IMR-90 (cell line): ENCODE measurements at regions not wholly inside any gene's neighbourhood (a gene's known extent, or its start where the extent isn't known, plus 50 kb on each side); places are given as distances from the start of the nearest gene placed in this dataset.

Source experiments
- ATAC-seq: fragments of 200-7000 bp; cut with Tn5 transposase; 2 replicates; pipeline ENCODE4 v1.9.1; 2020; ENCODE audit warnings: low read depth, mild to moderate bottlenecking, moderate library complexity
- BruUV-seq: library from RNA; stranded (reverse); fragments of 400-500 nt; replicated peaks from 2 replicates; lab custom pipeline; 2021; lab: Mats Ljungman, UMichigan
- CTCF ChIA-PET: fragments of 300-600 bp; formaldehyde crosslinking; extraction: SDS; loops from one replicate; lab custom pipeline; 2021; ENCODE audit warnings: antibody characterized with exemption; lab: Yijun Ruan, JAX
- POLR2A ChIA-PET: fragments of 300-600 bp; sonication (Branson Sonifier 250); formaldehyde crosslinking; loops from one replicate; lab custom pipeline; 2022; ENCODE audit warnings: antibody characterized with exemption; ENCODE audit not compliant: unreplicated experiment; lab: Charles Lee
- DNase-seq: peaks from one replicate; pipeline ENCODE4 v3.0.0; 2013
- H2AFZ ChIP-seq: replicated peaks from 2 replicates; pipeline ENCODE3; 2013; ENCODE audit warnings: low read length, mild to moderate bottlenecking; ENCODE audit not compliant: poor library complexity
- H2AK5ac ChIP-seq: 2 replicates; pipeline ENCODE4 v1.6.1; 2013; ENCODE audit warnings: low read depth, low read length, inconsistent platforms
- H2AK9ac ChIP-seq: replicated peaks from 2 replicates; pipeline ENCODE3; 2013; ENCODE audit warnings: mild to moderate bottlenecking, low read depth, low read length, moderate library complexity; ENCODE audit not compliant: poor library complexity
- H2BK120ac ChIP-seq: 2 replicates; pipeline ENCODE4 v1.6.1; 2013; ENCODE audit warnings: low read depth, low read length, inconsistent platforms
- H2BK15ac ChIP-seq: 3 replicates; pipeline ENCODE4 v1.6.1; 2013; ENCODE audit warnings: low read depth, low read length, inconsistent platforms
- H2BK20ac ChIP-seq: 2 replicates; pipeline ENCODE4 v1.6.1; 2013; ENCODE audit warnings: low read depth, mild to moderate bottlenecking, inconsistent platforms, low read length, moderate library complexity
- H2BK5ac ChIP-seq: 2 replicates; pipeline ENCODE4 v1.6.1; 2013; ENCODE audit warnings: mild to moderate bottlenecking, low read depth, low read length, inconsistent platforms; ENCODE audit not compliant: poor library complexity, severe bottlenecking
- H3K14ac ChIP-seq: replicated peaks from 2 replicates; pipeline ENCODE4 v1.6.1; 2013; ENCODE audit warnings: low read depth, low read length, inconsistent platforms
- H3K18ac ChIP-seq: 2 replicates; pipeline ENCODE4 v1.6.1; 2013; ENCODE audit warnings: low read depth, low read length, control low read depth
- H3K23ac ChIP-seq: 2 replicates; pipeline ENCODE4 v1.6.1; 2013; ENCODE audit warnings: low read depth, low read length, inconsistent platforms
- H3K27ac ChIP-seq: 2 replicates; pipeline ENCODE4 v1.5.1; 2013; ENCODE audit warnings: mild to moderate bottlenecking, control low read depth, low read length; ENCODE audit not compliant: insufficient read depth
- H3K27me3 ChIP-seq: 2 replicates; pipeline ENCODE4 v1.6.1; 2013; ENCODE audit warnings: low read length; ENCODE audit not compliant: control insufficient read depth, insufficient read depth
- H3K36me3 ChIP-seq: 2 replicates; pipeline ENCODE4 v1.6.1; 2013; ENCODE audit warnings: low read length, mixed read lengths; ENCODE audit not compliant: control insufficient read depth, insufficient read depth
- H3K4ac ChIP-seq: 2 replicates; pipeline ENCODE4 v1.6.1; 2013; ENCODE audit warnings: low read depth, low read length, inconsistent platforms
- H3K4me1 ChIP-seq: 2 replicates; pipeline ENCODE4 v1.6.1; 2013; ENCODE audit warnings: low read length, mixed read lengths; ENCODE audit not compliant: control insufficient read depth, insufficient read depth
- H3K4me2 ChIP-seq: 2 replicates; pipeline ENCODE4 v1.6.1; 2013; ENCODE audit warnings: low read depth, mild to moderate bottlenecking, control low read depth, low read length, moderate library complexity
- H3K4me3 ChIP-seq: 2 replicates; pipeline ENCODE4 v1.5.1; 2013; ENCODE audit warnings: low read depth, mild to moderate bottlenecking, control low read depth, low read length, moderate library complexity; ENCODE audit not compliant: insufficient read depth
- H3K56ac ChIP-seq: 2 replicates; pipeline ENCODE4 v1.6.1; 2013; ENCODE audit warnings: low read length, inconsistent platforms; ENCODE audit not compliant: insufficient read depth; ENCODE audit errors: extremely low read depth
- H3K79me1 ChIP-seq, 2 experiments: 2 replicates each; pipeline ENCODE4 v1.6.1; 2013; ENCODE audit warnings: low read length in 2 of 2, inconsistent platforms in 1 of 2, low read depth in 1 of 2
- H3K9ac ChIP-seq: 2 replicates; pipeline ENCODE4 v1.6.1; 2013; ENCODE audit warnings: low read depth, low read length, control low read depth
- H3K9me1 ChIP-seq: 2 replicates; pipeline ENCODE4 v1.6.1; 2013; ENCODE audit warnings: low read length, inconsistent platforms; ENCODE audit not compliant: insufficient read depth
- H3K9me3 ChIP-seq: 2 replicates; pipeline ENCODE4 v1.6.1; 2013; ENCODE audit warnings: low read length; ENCODE audit not compliant: control insufficient read depth, insufficient read depth
- H4K20me1 ChIP-seq: 2 replicates; pipeline ENCODE4 v1.6.1; 2013; ENCODE audit warnings: low read length, inconsistent platforms; ENCODE audit not compliant: insufficient read depth
- H4K5ac ChIP-seq: 2 replicates; pipeline ENCODE4 v1.6.1; 2013; ENCODE audit warnings: mild to moderate bottlenecking, low read depth, low read length, control low read depth
- H4K8ac ChIP-seq, 2 experiments: 2 replicates each; pipeline ENCODE4 v1.6.1; 2013; ENCODE audit warnings: low read depth in 2 of 2, low read length in 2 of 2, control low read depth in 1 of 2, inconsistent platforms in 1 of 2
- H4K91ac ChIP-seq: 2 replicates; pipeline ENCODE4 v1.6.1; 2013; ENCODE audit warnings: low read depth, low read length, inconsistent platforms; ENCODE audit not compliant: insufficient read depth
- CEBPB ChIP-seq: IDR thresholded peaks from 2 replicates; pipeline ENCODE4 v1.6.1; 2012; ENCODE audit warnings: low read depth, low read length, improper control_type of control experiment
- MAZ ChIP-seq: IDR thresholded peaks from 2 replicates; pipeline ENCODE4 v1.6.1; 2012; ENCODE audit warnings: low read depth, mild to moderate bottlenecking, low read length, improper control_type of control experiment, moderate library complexity, borderline replicate concordance
- RAD21 ChIP-seq: IDR thresholded peaks from 2 replicates; pipeline ENCODE4 v1.6.1; 2012; ENCODE audit warnings: low read length, improper control_type of control experiment
- RFX5 ChIP-seq: IDR thresholded peaks from 2 replicates; pipeline ENCODE4 v1.8.0; 2012; ENCODE audit warnings: low read depth, mild to moderate bottlenecking, low read length, moderate library complexity
- SMC3 ChIP-seq: fragments of 150-350 bp; IDR thresholded peaks from 2 replicates; pipeline ENCODE4 v1.6.1; 2016; ENCODE audit warnings: low read depth, mild to moderate bottlenecking, antibody characterized with exemption, low read length, moderate library complexity
- WGBS, 2 experiments: methylation state at CpG; one replicate each; pipeline versions ENCODE4 v1.1.5 to v1.1.7; 2013; ENCODE audit warnings: missing lambda C conversion rate in 2 of 2; ENCODE audit not compliant: insufficient read length in 1 of 2; ENCODE audit errors: extremely low coverage in 2 of 2; 5-methylcytosine and 5-hydroxymethylcytosine counted together
- dilution Hi-C: fragments of 300-500 bp; cut with HindIII; formaldehyde crosslinking; loops from one replicate; pipeline ENCODE4 v1.14.3; 2018; ENCODE audit warnings: low sequenced_read_pairs; ENCODE audit not compliant: unreplicated experiment
- in situ Hi-C: fragments of 300-500 bp; cut with MboI; formaldehyde crosslinking; loops from 3 replicates; pipeline ENCODE4 v1.14.3; 2019; ENCODE audit warnings: low sequenced_read_pairs, inconsistent platforms, mixed read lengths
- intact Hi-C: fragments of 100-400 bp; cut with micrococcal nuclease; formaldehyde crosslinking; loops from 2 replicates; pipeline ENCODE4 v1.10.0; 2022

GRCh38 chr3:178097576-178097975 lies 438.7 kb upstream of the KCNMB2 start:
- no peak overlapping the region for H4K5ac ChIP-seq
- H3K4me1 ChIP-seq, result no peaks in the 10 kb centered on the region
- peak overlapping the region; percentile 36; the same call in 1 of the 2 replicates for H3K27ac ChIP-seq
- no peaks in the 10 kb centered on the region for H3K27me3 ChIP-seq
- peak overlapping the region; percentile 62 for H2BK5ac ChIP-seq
- no peaks in the 10 kb centered on the region for H3K9me1 ChIP-seq
- H2AK9ac ChIP-seq, result no peak overlapping the region
- H3K23ac ChIP-seq, result no peak overlapping the region
- POLR2A ChIA-PET, result interaction anchor here (0.6 kb wide), 1 partner anchor 13 kb away, joined by 17 read pairs; no protein-coding TSS in a partner anchor
- H2BK120ac ChIP-seq, result peak overlapping the region; percentile 33; the same call in 1 of the 2 replicates
- DNase-seq, result peak; percentile 95
- 0 out of 2 replicates have a peak overlapping the region, but pooled peaks have one; percentile 14 for H3K4ac ChIP-seq
- peak overlapping the region; percentile 87 for H2BK20ac ChIP-seq
- H4K91ac ChIP-seq, result peak overlapping the region; percentile 8; the same call in 1 of the 2 replicates
- H2BK15ac ChIP-seq, result peak overlapping the region; percentile 48; the same call in 2 of the 3 replicates
- in situ Hi-C loops, result no loop called here
- TF ChIP-seq SMC3 (no peak), RAD21 (0 out of 2 replicates have a peak, but pooled peaks have one; percentile 19), MAZ (peak; percentile 14; the same call in 1 of the 2 replicates), CEBPB (peak; percentile 99), RFX5 (no peak)
- H2AFZ ChIP-seq, result peak overlapping the region; percentile 36
- H3K9me3 ChIP-seq, result no peaks in the 10 kb centered on the region
- no peak overlapping the region for H3K4me2 ChIP-seq
- H3K9ac ChIP-seq, result no peak overlapping the region
- H4K8ac ChIP-seq, result peak overlapping the region in 1 of 2 experiments; percentile 59; a peak in 1 of 4 replicates
- WGBS, 2 experiments, result no CpG with 5 or more reads among the region's 1 CpG
- H3K79me1 ChIP-seq, result no peaks in the 10 kb centered on the region
- intact Hi-C loops, result no loop called here
- H3K56ac ChIP-seq, result no peak overlapping the region
- H3K18ac ChIP-seq, result no peak overlapping the region
- peak overlapping the region; percentile 43; the same call in 1 of the 2 replicates for H2AK5ac ChIP-seq
- no peak overlapping the region for H3K4me3 ChIP-seq
- CTCF ChIA-PET, result no interaction called here
- dilution Hi-C loops, result no loop called here
- no peaks in the 10 kb centered on the region for H4K20me1 ChIP-seq
- ATAC-seq, result peak; percentile 90
- BruUV-seq, result no TSS peak
- H3K14ac ChIP-seq, result peak overlapping the region; percentile 20; the same call in 1 of the 2 replicates
- no peaks in the 10 kb centered on the region for H3K36me3 ChIP-seq
